Endometrial microvascular endothelial cells (primary cell): ENCODE measurements at regions not wholly inside any gene's neighbourhood (a gene's known extent, or its start where the extent isn't known, plus 50 kb on each side); places are given as distances from the start of the nearest gene placed in this dataset.
"Not testable (repeated sequence)": the region's sequence is repeated elsewhere in the genome, so short reads cannot be mapped to it uniquely, and the experiment has no call there.

Experiments
- in situ Hi-C: cut with HindIII; loops from 2 replicates; pipeline ENCODE4 v1.10.0; 2017; ENCODE audit warnings: low sequenced_read_pairs, low pct_unique_long_range_greater_than_20kb; ENCODE audit errors: inconsistent ontology term

DNA sequence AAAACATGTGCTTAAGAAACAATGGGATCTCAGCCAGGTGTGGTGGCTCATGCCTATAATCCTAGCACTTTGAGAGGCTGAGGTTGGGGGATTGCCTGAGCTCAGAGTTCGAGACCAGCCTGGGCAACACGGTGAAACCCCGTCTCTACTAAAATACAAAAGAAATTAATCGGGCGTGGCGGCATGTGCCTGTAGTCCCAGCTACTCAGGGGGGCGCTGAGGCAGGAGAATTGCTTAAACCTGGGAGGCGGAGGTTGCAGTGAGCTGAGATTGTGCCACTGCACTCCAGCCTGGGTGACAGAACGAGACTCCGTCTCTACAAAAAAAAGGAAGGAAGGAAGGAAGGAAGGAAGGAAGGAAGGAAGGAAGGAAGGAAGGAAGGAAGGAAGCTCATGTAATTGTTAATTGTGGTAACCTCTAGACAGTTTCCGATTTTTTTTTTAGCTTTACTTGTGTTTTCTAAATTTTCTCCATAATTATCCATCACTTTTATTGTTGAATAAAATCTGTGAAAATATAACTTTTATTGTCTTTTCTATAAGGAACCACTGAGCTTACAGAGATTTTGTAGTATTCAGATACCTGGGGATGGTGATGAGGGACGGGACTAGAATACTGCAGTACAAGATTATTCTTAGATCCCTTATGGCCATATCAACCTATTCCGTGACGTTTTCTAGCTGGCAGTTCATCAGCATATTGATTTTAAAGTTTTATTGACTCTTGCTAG is 506.9 kb downstream of the NR2F2 start:
- in situ Hi-C loops = no loop called here

DNA sequence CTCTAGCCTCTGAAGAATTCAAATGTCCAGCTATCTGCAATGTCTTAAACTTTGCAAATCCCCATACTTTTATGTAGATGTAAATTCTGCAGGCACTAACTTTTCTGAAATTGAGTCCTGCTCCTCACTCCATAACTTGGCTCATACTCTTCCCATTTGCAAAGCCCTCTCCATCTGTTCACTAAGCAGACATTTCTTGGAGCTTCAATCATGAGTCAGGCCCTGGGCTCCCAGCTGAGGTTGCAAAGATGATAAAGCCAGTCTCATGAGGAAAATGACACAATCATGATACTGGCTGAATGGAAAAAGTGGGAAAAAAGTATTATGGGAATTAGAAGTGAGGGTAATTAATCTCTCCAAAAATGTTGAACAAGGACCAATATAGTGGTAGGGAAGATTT is 507.6 kb downstream of the NR2F2 start:
- in situ Hi-C loops = no loop called here

DNA sequence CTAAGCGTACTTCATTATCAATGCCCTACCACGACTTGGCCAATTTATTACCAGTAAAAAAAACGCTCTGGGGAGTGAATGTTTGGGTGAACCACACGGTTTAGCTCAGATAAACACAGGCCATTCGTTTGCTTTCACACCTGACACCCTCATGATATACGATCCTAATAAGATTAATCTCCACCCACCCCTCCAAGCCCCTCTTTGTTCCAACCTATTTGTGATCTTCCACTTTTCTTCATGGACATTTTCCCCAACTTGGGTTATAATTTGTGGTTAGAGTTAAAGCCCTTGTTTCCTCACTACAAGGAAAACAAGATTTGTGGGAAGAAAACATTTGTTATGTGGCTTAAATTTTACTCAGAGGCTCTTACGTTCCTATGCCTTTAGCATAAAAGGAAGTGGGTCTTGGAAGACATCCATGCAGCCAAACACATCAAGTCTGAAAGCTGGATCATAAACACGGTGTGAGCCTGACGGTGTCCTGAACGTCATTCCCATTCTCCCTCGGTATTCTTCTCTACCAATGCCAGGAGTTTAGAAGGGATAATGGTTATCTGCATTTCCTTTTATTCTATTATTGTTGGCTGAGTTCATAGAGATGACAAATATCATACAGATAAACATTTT is 518.9 kb downstream of the NR2F2 start:
- in situ Hi-C loops = no loop called here

DNA sequence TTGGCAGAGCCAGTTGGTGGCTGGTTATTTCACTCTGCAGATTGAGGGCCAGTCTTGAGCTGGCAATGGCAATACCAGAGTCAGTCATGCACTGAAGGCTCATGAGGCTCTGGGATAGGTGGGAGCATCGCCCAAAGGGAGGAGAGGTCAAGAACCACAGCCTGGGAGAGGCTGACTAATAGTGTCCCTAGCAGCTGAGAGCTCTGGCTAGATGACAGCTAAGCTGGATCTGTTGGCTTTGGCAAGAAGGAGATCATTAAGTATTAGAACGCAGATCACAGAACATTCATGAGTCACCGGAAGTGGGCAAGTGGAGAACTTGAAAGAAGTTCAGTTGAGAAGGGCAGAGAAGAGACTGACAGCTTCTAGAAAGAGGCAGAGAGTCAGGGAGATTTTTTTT is 521.1 kb downstream of the NR2F2 start:
- in situ Hi-C loops = no loop called here

DNA sequence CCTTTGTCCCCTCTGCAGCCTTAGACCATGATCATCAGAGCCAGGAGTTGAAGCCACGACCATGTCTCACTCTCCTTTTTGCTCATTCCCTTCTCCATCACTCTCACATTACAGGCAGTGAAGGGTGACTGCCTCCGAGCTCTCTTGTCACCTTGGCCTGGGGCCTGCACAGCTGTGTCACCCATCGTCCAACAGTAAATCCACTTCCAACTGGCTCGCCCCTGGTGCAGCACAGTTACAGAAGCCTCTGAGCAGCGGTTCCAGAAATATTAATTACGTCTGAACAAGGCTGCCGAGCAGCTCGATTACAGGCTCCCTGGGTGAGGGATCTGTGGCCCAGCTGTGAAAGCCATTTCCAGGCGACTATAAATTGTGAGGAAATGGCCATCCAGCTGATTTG is 528.2 kb downstream of the NR2F2 start:
- in situ Hi-C loops = no loop called here

DNA sequence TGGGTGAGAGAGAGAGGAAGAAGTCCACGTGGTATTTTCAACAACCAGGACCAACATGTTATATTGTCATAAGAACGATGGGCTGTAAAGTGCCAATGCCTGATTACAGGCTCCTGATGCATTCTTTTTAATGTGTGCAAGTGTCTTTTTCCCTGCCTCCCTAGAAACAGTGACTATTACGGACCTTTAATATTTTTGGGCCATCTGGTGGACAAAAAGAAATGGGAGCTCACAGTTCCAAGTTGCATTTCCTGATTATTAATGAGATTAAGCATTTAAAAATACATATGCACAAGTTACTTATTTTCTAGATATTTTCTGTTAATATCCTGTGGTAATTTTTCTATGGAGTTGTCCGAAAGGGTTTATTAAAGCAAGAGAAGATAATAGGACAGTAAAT is 530.2 kb downstream of the NR2F2 start:
- in situ Hi-C loops = no loop called here

DNA sequence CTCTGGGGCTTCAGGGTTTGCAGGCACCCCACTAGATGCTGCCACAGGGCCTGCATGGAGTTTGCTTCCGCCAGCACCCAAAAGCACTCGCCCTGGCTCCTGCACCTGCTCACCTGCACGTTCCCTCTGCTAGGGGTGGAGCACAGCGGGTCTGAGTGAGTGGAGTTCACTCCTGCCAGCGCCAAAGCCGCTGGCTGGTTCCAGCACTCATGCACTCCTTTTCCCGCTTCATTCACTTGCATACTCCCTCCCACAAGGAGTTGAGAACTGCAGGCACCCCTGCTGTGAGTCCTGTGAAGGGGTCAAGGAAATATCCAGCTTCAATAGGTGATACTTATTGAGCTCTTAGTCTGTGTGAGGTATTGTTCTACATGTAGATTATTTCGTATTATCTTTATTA is 537.5 kb downstream of the NR2F2 start:
- in situ Hi-C loops = no loop called here

DNA sequence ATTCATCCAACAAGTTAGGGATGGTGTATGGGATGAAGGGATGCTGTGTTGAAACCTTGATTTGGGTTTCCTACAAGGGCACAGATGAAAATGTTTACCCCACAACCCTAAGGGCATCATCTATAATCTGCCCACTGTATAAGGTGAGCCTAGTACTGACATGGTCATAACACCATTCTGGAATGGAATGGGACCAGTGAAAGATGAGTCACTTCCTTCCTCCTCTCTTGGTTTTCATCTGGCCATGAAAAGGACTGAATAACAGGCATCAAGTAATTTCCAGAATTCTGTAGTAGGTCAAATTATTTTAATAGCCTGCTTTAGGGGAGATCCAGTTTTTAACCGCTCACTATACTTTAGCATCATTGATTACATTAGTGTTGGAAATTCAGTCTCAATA is 538.6 kb downstream of the NR2F2 start:
- in situ Hi-C loops = no loop called here

DNA sequence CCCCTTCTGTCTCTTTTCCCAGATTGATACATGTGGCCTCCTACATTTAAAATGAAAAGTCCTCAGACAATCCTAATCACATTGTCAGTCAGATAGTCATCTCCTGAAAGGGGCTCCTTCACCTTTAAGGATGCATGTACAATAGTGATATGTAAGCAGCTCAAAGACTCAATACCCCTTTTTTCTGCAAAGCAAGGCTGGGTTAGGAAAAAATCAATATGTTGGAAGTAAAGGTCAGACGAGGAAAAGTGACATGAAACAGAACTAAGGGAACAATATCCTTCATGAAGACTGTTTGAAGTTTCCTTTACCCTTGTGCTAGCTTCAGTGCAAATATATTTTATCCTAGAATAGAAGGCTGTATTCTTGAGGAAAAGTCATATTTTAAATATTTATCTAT is 539.3 kb downstream of the NR2F2 start:
- in situ Hi-C loops = no loop called here

DNA sequence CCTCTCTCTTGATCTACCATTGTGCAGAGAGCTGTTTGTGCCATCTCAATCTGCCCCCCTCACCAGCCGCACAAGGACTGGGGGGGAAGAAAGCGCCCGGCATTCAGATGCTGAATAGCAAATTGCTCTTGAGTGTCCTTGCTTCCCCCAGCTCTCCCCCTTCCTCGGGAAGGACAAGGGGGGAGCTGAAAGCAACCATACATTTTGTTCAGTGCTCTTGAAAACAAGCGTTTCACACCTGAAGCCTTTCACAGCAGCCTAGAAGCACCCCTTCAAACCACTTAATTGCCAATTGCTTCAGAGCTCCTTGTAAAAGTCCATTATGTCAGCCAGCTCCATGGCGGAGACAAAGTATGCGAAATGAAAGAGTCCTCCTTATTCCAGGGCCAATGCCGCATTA is 540.1 kb downstream of the NR2F2 start:
- in situ Hi-C loops = no loop called here

DNA sequence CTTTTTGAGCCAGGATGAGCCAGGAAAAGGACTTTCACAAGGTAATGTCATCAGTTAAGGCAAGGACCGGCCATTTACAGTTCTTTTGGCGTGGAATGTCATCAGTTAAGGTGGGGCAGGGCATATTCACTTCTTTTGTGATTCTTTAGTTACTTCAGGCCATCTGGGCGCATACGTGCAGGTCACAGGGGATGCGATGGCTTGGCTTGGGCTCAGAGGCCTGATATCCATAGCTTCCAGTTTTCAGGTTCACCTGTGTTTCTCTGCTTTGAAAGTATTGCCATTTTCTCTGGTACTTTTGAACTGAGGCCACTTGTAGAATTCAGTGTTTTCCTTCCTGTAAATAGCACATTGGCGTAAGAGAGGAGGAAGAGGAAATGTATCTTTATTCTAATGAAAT is 546.9 kb downstream of the NR2F2 start:
- in situ Hi-C loops = not testable (repeated sequence)

DNA sequence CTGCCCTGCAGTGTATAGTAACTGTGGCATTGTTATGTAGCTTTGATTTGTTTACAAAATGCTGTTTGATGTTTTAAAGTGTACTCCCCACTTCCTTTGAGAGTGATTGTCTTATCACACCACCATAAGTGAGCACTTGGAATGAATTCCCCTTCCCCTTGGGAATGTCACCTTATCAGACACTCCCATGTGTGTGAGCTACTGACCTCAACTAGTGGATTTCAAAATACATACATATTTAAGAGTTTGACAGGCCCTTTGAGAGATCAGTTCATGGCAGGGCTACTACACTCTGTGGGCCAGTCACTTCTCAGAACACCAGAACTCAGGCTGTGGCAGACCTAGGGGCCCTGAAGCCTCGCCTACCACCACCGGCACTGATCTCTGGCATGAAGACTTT is 547.6 kb downstream of the NR2F2 start:
- in situ Hi-C loops = no loop called here

DNA sequence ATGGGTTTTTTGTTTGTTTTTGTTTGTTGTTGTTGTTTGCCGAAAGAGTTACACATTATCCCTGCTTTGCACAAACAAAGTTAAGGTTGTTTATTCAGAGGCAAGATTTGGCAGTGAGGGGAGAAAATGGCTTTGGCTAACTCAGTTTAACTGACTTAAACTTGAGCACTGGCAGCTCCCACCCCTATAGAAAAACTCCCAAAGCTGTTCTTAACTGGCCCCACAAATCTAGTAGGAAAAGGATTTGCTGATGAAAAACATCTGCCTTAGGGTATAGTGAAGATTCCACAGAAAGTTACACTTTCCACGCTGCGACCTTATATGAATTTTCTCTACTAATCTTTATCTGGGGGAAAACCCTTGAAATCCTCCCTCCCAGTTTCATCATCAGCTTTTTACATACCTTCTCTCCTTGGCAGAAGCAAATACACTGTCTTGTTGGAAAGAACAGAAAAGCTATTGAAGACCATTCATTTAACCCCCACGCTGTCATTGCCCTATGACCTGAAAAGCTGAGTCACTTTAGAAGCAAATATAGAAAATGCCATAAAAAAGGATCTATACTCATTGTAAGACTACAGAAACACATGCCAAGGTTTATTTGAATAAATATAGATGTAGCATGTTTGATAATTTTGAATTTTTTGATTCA is 551.7 kb downstream of the NR2F2 start:
- in situ Hi-C loops = no loop called here

DNA sequence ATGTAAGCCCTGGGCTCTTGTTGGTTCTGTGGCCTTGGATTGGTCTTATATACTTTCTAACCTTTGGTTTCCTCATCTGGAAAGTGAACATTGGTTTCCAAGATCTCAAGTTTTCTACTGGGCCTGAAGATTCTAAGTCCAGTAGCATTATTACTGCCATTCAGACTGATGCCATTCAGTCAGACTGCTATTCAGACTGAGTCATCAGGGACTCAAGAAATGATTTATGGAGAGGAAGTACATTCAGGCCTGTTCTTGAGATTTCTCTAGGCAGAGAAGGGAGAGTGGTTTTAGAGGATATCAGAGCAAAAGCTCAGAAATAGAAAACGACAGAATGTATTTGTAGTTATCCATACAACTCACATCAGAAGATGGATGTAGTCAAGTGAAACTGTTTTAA is 557.2 kb downstream of the NR2F2 start:
- in situ Hi-C loops = no loop called here

DNA sequence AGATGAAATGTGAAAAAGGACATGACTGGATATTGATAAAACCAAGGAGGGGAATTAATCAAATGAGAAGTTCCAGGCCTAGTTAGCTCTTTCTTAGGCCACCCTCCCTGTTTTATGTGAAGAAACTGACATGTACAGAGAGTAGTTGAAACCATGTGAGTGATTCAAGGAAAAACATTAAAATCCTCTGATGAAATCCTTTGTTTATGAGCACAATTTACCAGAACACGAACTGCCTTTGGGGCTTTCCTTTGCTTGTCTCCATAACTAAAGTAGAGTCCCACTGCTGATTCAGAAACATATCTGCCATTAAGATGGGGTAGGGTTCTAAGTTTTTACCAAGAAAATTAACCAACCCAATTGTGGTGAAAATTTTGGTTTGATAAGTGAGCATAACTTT is 558.3 kb downstream of the NR2F2 start:
- in situ Hi-C loops = no loop called here

DNA sequence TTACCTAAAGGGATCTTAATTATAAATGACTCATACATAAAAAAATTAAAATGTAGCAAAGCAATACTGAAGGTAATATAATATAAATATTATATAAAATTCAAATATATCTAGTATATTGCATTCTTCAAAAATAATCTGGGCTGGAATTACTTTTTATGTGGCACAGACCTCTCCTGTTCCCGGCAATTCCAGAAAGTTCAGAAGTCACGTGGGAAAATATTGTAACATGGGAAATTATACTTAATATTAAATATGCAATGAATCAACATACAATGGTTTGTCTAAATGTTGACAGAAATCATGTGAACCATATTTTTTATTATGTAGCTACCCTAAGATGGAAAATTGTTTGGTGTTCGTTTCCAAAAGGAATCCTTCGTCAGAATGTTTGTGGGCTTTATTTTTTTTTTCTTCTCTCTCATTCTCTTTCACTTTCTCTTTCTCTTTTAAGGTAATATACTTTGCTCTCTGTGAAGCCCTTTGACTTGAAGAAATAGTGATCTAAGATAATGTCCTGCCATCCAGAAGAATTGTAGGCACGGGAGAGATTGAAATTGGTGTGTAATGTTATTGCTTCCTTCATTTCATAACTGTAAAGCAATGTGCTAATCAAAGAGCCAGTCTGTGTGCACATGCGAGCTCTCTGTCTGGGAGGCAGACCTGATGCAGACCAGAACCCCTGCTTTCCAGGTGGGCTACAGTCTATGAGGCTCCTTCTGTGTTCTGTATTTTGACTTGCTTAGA is 559.4 kb downstream of the NR2F2 start:
- in situ Hi-C loops = no loop called here

DNA sequence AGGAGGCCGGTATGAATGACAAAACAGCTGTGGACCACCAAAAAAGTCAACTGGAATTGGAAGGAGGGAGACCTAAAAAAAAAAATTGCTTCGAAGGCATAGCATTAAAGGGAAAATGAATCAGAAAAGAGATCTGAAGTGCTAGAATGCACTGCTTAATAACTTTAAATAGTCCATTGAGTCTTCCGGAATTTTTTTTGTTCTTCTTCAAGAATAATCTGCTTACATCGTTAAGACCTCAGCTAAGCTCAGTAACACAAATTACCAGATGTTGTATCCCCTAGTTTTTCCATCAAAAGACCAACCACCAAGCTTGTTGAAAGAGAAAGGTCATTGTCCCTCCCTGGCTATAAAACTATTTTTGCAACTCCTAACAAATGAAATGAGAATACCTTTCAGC is 560.5 kb downstream of the NR2F2 start:
- in situ Hi-C loops = no loop called here

DNA sequence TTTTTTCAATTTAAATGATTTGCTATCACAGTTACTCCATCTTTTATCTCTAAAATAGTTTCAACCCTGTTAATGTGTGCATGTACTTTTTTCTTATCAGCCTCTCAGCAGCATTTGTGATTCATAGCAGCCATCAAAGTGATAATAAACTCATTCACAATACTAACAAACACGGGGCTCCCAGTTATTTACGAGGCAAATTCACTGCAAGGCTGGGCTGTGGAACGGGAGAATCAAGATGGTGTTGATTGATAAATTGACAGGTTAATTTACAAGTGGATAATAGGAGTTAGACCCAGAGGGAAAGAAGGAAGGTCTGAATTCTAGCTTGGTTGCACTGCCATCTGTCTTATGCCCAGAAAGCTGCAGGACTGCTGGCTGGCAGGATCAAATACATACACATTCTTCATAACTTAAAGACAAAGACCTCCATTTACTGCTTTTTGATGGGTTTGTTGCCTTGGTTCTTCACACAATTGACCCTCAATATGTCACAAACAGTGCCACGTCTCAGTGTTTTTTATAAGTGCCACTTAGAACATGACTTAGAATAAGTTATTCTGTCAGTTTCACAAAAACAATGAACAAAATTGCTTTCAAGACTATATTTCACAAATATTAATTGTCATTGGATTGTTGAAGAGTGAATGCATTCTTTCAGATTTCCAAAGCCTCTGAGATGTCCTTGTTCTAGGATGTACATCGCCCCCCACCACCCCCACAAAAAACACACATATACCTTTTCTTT is 562.8 kb downstream of the NR2F2 start:
- in situ Hi-C loops = no loop called here

DNA sequence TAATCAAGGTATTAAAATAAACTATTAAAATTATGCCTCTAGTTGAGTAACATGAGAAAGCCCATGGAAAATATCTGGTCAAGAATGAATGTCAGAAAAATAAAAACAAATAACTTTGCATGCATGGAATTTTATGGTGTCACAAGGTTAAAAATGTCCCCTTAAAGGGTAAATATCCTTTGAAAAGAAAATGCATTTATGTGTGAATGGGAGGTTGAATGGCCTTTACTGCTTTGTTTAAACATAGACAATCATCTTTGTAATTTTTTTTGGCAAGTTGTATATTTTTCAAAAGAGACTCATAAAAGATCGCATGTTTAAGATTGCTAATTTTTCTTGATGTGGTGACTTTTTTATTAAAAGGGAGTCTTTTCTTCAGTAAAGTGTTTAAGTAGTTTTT is 564.2 kb downstream of the NR2F2 start:
- in situ Hi-C loops = no loop called here
